GM23338 (cell line): ENCODE measurements at regions not wholly inside any gene's neighbourhood (a gene's known extent, or its start where the extent isn't known, plus 50 kb on each side); places are given as distances from the start of the nearest gene placed in this dataset.

Experiments
- ATAC-seq: fragments of 200-7000 bp; cut with Tn5 transposase; 3 replicates; pipeline ENCODE4 v1.9.1; 2020
- DNase-seq: peaks from one replicate; pipeline ENCODE4 v3.0.0-alpha.2; 2015; ENCODE audit warnings: low spot score
- H2AFZ ChIP-seq: fragments of 200-600 bp; sonication (generic); 2 replicates; pipeline ENCODE4 v1.8.0; 2016; ENCODE audit warnings: antibody characterized with exemption, mild to moderate bottlenecking, moderate library complexity
- H3F3A ChIP-seq: fragments of 200-600 bp; sonication (generic); replicated peaks from 2 replicates; pipeline ENCODE4 v1.8.0; 2017; ENCODE audit warnings: antibody characterized with exemption, mixed run types, low read depth
- H3K27ac ChIP-seq: fragments of 200-600 bp; sonication (generic); 2 replicates; pipeline ENCODE4 v1.6.1; 2016; ENCODE audit warnings: low read depth
- H3K27me3 ChIP-seq: fragments of 200-600 bp; sonication (generic); 2 replicates; pipeline ENCODE4 v1.8.0; 2016; ENCODE audit warnings: mild to moderate bottlenecking, mixed run types, moderate library complexity; ENCODE audit not compliant: insufficient read depth
- H3K36me3 ChIP-seq: fragments of 200-600 bp; sonication (generic); 2 replicates; pipeline ENCODE4 v1.8.0; 2016; ENCODE audit warnings: mild to moderate bottlenecking; ENCODE audit not compliant: insufficient read depth
- H3K4me1 ChIP-seq: fragments of 200-600 bp; sonication (generic); 2 replicates; pipeline ENCODE4 v1.8.0; 2016; ENCODE audit warnings: mild to moderate bottlenecking, moderate library complexity; ENCODE audit not compliant: insufficient read depth
- H3K4me2 ChIP-seq: fragments of 200-600 bp; sonication (generic); 2 replicates; pipeline ENCODE4 v1.7.1; 2017; ENCODE audit warnings: mixed run types
- H3K4me3 ChIP-seq: fragments of 200-600 bp; sonication (generic); 2 replicates; pipeline ENCODE4 v1.6.1; 2016; ENCODE audit warnings: mixed run types
- H3K79me2 ChIP-seq: fragments of 200-600 bp; sonication (generic); replicated peaks from 2 replicates; pipeline ENCODE4 v1.8.0; 2017; ENCODE audit warnings: mild to moderate bottlenecking; ENCODE audit not compliant: insufficient read depth
- H3K9me2 ChIP-seq: fragments of 200-600 bp; sonication (generic); 2 replicates; pipeline ENCODE4 v1.8.0; 2017; ENCODE audit not compliant: insufficient read depth
- H4K20me1 ChIP-seq: fragments of 200-600 bp; sonication (generic); replicated peaks from 2 replicates; pipeline ENCODE4 v1.8.0; 2017; ENCODE audit warnings: mild to moderate bottlenecking; ENCODE audit not compliant: insufficient read depth
- H3K27ac Mint-ChIP-seq: 2 replicates; pipeline ENCODE4 v1.8.0; 2020; ENCODE audit warnings: inconsistent platforms, mild to moderate bottlenecking, moderate library complexity, mixed read lengths
- H3K27me3 Mint-ChIP-seq: 3 replicates; pipeline ENCODE4 v1.8.0; 2022; ENCODE audit warnings: low read depth, mild to moderate bottlenecking, moderate library complexity, mixed read lengths, inconsistent platforms; ENCODE audit not compliant: insufficient read depth, poor library complexity
- H3K36me3 Mint-ChIP-seq: 3 replicates; pipeline ENCODE4 v1.8.0; 2021; ENCODE audit warnings: low read depth, mild to moderate bottlenecking, inconsistent platforms, moderate library complexity, mixed read lengths
- H3K4me1 Mint-ChIP-seq: 3 replicates; pipeline ENCODE4 v1.8.0; 2020; ENCODE audit warnings: mild to moderate bottlenecking, inconsistent platforms, mixed read lengths
- H3K4me3 Mint-ChIP-seq: 3 replicates; pipeline ENCODE4 v1.8.0; 2021; ENCODE audit warnings: moderate library complexity, mild to moderate bottlenecking, inconsistent platforms, mixed read lengths
- H3K9me3 Mint-ChIP-seq: 3 replicates; pipeline ENCODE4 v1.8.0; 2020; ENCODE audit warnings: moderate library complexity, mild to moderate bottlenecking, inconsistent platforms, mixed read lengths
- CREB1 ChIP-seq: fragments of 250-450 bp; sonication (Bioruptor Pico); IDR thresholded peaks from 2 replicates; pipeline ENCODE4 v1.5.0; 2020; ENCODE audit warnings: low read depth, mild to moderate bottlenecking, moderate library complexity
- ETS1 ChIP-seq: IDR thresholded peaks from 2 replicates; pipeline ENCODE4 v1.6.1; 2016; ENCODE audit warnings: antibody characterized with exemption
- EZH2 ChIP-seq: fragments of 200-600 bp; sonication (generic); IDR thresholded peaks from one replicate; pipeline ENCODE4 v1.8.0; 2017; ENCODE audit warnings: antibody characterized with exemption, mild to moderate bottlenecking, low read depth; ENCODE audit not compliant: unreplicated experiment
- EZH2phosphoT487 ChIP-seq: fragments of 200-600 bp; sonication (generic); IDR thresholded peaks from one replicate; pipeline ENCODE4 v1.8.1; 2018; ENCODE audit warnings: antibody characterized with exemption; ENCODE audit not compliant: unreplicated experiment
- JUNB ChIP-seq: IDR thresholded peaks from one replicate; pipeline ENCODE4 v1.6.1; 2016; ENCODE audit warnings: antibody characterized with exemption; ENCODE audit not compliant: unreplicated experiment
- NANOG ChIP-seq: IDR thresholded peaks from 2 replicates; pipeline ENCODE4 v1.6.1; 2016; ENCODE audit warnings: antibody characterized with exemption, borderline replicate concordance
- POLR2AphosphoS5 ChIP-seq: IDR thresholded peaks from 2 replicates; pipeline ENCODE4 v1.6.1; 2016; ENCODE audit warnings: antibody characterized with exemption, low read depth
- STAT1 ChIP-seq: IDR thresholded peaks from one replicate; pipeline ENCODE4 v1.6.1; 2016; ENCODE audit warnings: antibody characterized with exemption; ENCODE audit not compliant: unreplicated experiment
- ZNF114 ChIP-seq: fragments of 250-450 bp; sonication (Bioruptor Pico); IDR thresholded peaks from 2 replicates; pipeline ENCODE4 v1.5.0; 2020; ENCODE audit warnings: mild to moderate bottlenecking, moderate library complexity
- ZNF331 ChIP-seq: fragments of 250-450 bp; sonication (Bioruptor Pico); IDR thresholded peaks from 2 replicates; pipeline ENCODE4 v1.5.0; 2020; ENCODE audit warnings: low read depth, mild to moderate bottlenecking, moderate library complexity
- ZNF462 ChIP-seq: fragments of 250-450 bp; sonication (Bioruptor Pico); IDR thresholded peaks from 2 replicates; pipeline ENCODE4 v1.5.0; 2020; ENCODE audit warnings: mild to moderate bottlenecking, moderate library complexity
- TF ChIP-seq, protein P1 (sequence below), 2 experiments: fragments of 200-600 bp in 1 of 2; sonication (generic) in 1 of 2; conservative IDR thresholded peaks; 2 replicates each; pipeline versions ENCODE4 v1.5.1 to v1.6.1; 2016 to 2017; ENCODE audit warnings: antibody characterized with exemption in 2 of 2, low read depth in 2 of 2, mild to moderate bottlenecking in 2 of 2, moderate library complexity in 1 of 2
- TF ChIP-seq, protein P2 (sequence below): IDR thresholded peaks from one replicate; pipeline ENCODE4 v1.6.1; 2018; ENCODE audit warnings: antibody characterized with exemption; ENCODE audit not compliant: unreplicated experiment

GRCh38 chr4:140260227-140260626 is 106.2 kb upstream of the MAML3 start:
- no peaks in the 10 kb centered on the region for H3K27me3 ChIP-seq
- H3K9me3 Mint-ChIP-seq, result no peaks in the 10 kb centered on the region
- DNase-seq (no peak), ATAC-seq (no peak)
- 0 out of 2 replicates have a peak, but pooled peaks cover 6% of the 10 kb centered on the region for H3K9me2 ChIP-seq
- H3K4me1 Mint-ChIP-seq, result peaks cover 16% of the 10 kb centered on the region
- H3K27me3 Mint-ChIP-seq, result peaks cover 2% of the 10 kb centered on the region
- H3K4me3 ChIP-seq, result no peak overlapping the region
- no peaks in the 10 kb centered on the region for H3K36me3 Mint-ChIP-seq
- peaks cover 18% of the 10 kb centered on the region for H3K4me1 ChIP-seq
- no peak overlapping the region for H3K27ac Mint-ChIP-seq
- TF ChIP-seq, protein P1, sequence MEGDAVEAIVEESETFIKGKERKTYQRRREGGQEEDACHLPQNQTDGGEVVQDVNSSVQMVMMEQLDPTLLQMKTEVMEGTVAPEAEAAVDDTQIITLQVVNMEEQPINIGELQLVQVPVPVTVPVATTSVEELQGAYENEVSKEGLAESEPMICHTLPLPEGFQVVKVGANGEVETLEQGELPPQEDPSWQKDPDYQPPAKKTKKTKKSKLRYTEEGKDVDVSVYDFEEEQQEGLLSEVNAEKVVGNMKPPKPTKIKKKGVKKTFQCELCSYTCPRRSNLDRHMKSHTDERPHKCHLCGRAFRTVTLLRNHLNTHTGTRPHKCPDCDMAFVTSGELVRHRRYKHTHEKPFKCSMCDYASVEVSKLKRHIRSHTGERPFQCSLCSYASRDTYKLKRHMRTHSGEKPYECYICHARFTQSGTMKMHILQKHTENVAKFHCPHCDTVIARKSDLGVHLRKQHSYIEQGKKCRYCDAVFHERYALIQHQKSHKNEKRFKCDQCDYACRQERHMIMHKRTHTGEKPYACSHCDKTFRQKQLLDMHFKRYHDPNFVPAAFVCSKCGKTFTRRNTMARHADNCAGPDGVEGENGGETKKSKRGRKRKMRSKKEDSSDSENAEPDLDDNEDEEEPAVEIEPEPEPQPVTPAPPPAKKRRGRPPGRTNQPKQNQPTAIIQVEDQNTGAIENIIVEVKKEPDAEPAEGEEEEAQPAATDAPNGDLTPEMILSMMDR (conservative IDR thresholded peaks at IDR 0.05; ENCODE audit: low read depth in 2 of 2), result no peak
- TF ChIP-seq POLR2AphosphoS5 (no peak), ZNF114 (CRISPR knock-in tag) (no peak), NANOG (no peak), EZH2 (no peak), CREB1 (CRISPR knock-in tag) (no peak), ZNF462 (no peak), EZH2phosphoT487 (no peak), JUNB (no peak), ZNF331 (CRISPR knock-in tag) (no peak), ETS1 (no peak), STAT1 (no peak)
- TF ChIP-seq, protein P2, sequence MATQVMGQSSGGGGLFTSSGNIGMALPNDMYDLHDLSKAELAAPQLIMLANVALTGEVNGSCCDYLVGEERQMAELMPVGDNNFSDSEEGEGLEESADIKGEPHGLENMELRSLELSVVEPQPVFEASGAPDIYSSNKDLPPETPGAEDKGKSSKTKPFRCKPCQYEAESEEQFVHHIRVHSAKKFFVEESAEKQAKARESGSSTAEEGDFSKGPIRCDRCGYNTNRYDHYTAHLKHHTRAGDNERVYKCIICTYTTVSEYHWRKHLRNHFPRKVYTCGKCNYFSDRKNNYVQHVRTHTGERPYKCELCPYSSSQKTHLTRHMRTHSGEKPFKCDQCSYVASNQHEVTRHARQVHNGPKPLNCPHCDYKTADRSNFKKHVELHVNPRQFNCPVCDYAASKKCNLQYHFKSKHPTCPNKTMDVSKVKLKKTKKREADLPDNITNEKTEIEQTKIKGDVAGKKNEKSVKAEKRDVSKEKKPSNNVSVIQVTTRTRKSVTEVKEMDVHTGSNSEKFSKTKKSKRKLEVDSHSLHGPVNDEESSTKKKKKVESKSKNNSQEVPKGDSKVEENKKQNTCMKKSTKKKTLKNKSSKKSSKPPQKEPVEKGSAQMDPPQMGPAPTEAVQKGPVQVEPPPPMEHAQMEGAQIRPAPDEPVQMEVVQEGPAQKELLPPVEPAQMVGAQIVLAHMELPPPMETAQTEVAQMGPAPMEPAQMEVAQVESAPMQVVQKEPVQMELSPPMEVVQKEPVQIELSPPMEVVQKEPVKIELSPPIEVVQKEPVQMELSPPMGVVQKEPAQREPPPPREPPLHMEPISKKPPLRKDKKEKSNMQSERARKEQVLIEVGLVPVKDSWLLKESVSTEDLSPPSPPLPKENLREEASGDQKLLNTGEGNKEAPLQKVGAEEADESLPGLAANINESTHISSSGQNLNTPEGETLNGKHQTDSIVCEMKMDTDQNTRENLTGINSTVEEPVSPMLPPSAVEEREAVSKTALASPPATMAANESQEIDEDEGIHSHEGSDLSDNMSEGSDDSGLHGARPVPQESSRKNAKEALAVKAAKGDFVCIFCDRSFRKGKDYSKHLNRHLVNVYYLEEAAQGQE, result no peak
- H2AFZ ChIP-seq, result no peak overlapping the region
- no peak overlapping the region for H3K27ac ChIP-seq
- no peaks in the 10 kb centered on the region for H3F3A ChIP-seq
- no peaks in the 10 kb centered on the region for H4K20me1 ChIP-seq
- H3K4me2 ChIP-seq, result no peak overlapping the region
- no peak overlapping the region for H3K4me3 Mint-ChIP-seq
- H3K79me2 ChIP-seq, result no peaks in the 10 kb centered on the region
- H3K36me3 ChIP-seq, result no peaks in the 10 kb centered on the region
